Nephron progenitor cell (in vitro differentiated cells): ENCODE measurements at regions not wholly inside any gene's neighbourhood (a gene's known extent, or its start where the extent isn't known, plus 50 kb on each side); places are given as distances from the start of the nearest gene placed in this dataset.
A peak's percentile ranks its signal among the peaks of the same experiment; 100 is the strongest.

Experiments used
- DNase-seq: peaks from one replicate; pipeline ENCODE4 v3.0.0; 2021
- H3K27ac Mint-ChIP-seq: 2 replicates; pipeline ENCODE4 v1.8.0; 2021; ENCODE audit warnings: mild to moderate bottlenecking, moderate library complexity, mixed read lengths
- H3K27me3 Mint-ChIP-seq: 2 replicates; pipeline ENCODE4 v1.8.0; 2021; ENCODE audit warnings: mild to moderate bottlenecking, low read depth, mixed read lengths; ENCODE audit not compliant: poor library complexity
- H3K36me3 Mint-ChIP-seq: 2 replicates; pipeline ENCODE4 v1.8.0; 2021; ENCODE audit warnings: low read depth, mixed read lengths
- H3K4me1 Mint-ChIP-seq: 2 replicates; pipeline ENCODE4 v1.8.0; 2021; ENCODE audit warnings: mixed read lengths
- H3K4me3 Mint-ChIP-seq: 2 replicates; pipeline ENCODE4 v1.8.0; 2021; ENCODE audit warnings: mild to moderate bottlenecking, moderate library complexity, mixed read lengths
- H3K9me3 Mint-ChIP-seq: 2 replicates; pipeline ENCODE4 v1.8.0; 2021; ENCODE audit warnings: mild to moderate bottlenecking, moderate library complexity, mixed read lengths
- TF ChIP-seq, protein P1 (sequence below): fragments of 200-600 bp; sonication (generic); IDR thresholded peaks from 2 replicates; pipeline ENCODE4 v1.5.0; 2021; ENCODE audit warnings: antibody characterized with exemption

GRCh38 chr4:54863571-54864255, 206.0 kb downstream of the KIT start:
- peaks cover 7% of the 10 kb centered on the region for H3K27me3 Mint-ChIP-seq
- no peak overlapping the region for H3K27ac Mint-ChIP-seq
- H3K4me3 Mint-ChIP-seq = no peak overlapping the region
- TF ChIP-seq, protein P1, sequence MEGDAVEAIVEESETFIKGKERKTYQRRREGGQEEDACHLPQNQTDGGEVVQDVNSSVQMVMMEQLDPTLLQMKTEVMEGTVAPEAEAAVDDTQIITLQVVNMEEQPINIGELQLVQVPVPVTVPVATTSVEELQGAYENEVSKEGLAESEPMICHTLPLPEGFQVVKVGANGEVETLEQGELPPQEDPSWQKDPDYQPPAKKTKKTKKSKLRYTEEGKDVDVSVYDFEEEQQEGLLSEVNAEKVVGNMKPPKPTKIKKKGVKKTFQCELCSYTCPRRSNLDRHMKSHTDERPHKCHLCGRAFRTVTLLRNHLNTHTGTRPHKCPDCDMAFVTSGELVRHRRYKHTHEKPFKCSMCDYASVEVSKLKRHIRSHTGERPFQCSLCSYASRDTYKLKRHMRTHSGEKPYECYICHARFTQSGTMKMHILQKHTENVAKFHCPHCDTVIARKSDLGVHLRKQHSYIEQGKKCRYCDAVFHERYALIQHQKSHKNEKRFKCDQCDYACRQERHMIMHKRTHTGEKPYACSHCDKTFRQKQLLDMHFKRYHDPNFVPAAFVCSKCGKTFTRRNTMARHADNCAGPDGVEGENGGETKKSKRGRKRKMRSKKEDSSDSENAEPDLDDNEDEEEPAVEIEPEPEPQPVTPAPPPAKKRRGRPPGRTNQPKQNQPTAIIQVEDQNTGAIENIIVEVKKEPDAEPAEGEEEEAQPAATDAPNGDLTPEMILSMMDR = no peak
- no peaks in the 10 kb centered on the region for H3K9me3 Mint-ChIP-seq
- H3K4me1 Mint-ChIP-seq = no peaks in the 10 kb centered on the region
- no peak for DNase-seq
- H3K36me3 Mint-ChIP-seq = no peaks in the 10 kb centered on the region

- Mint-ChIP-seq H3K4me3 (no peak overlapping the region), H3K27me3 (peaks cover 15% of the 10 kb centered on the region), H3K9me3 (no peaks in the 10 kb centered on the region), H3K4me1 (no peaks in the 10 kb centered on the region), H3K27ac (no peak overlapping the region), H3K36me3 (no peaks in the 10 kb centered on the region)
- TF ChIP-seq, protein P1 = no peak
- no peak for DNase-seq
Observed at GRCh38 chr4:54861201-54861600, 203.4 kb downstream of the KIT start.

DNA sequence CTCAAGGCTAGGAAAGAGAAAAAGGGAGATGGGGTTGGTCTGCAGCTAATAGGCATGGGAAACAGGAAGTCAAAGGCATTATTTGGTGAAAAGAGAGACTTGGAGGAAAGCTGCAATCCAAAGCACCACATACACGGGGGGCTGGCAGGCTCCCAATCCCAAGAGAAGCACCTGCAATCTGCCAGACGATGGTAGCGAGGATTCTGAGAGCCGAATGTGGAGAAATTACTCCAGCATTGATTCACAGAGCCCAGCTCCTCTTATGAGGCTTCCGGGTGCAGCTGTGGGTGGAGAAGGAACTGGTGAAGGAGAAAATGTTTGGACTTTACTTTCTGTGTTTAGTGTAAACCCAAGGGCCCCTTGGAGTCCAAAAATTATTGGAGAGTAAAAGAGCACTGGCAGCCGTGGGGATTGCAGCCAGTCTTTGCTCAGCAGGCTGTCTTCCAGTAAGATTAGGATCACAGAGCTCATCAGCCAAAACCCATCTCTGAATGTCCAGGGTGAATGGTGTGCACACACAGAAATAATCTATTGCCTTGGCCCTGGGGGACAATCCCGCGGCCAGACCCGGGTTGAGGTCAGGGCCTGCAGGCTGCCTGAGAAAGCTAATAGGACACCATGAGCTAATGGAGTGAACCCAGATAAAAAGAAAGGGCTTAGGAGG, 197.6 kb downstream of the KIT start:
- Mint-ChIP-seq H3K27me3 (peaks cover 14% of the 10 kb centered on the region), H3K9me3 (no peaks in the 10 kb centered on the region), H3K27ac (peak overlapping the region; percentile 81), H3K4me3 (no peak overlapping the region), H3K36me3 (no peaks in the 10 kb centered on the region), H3K4me1 (peaks cover 23% of the 10 kb centered on the region)
- no peak for DNase-seq
- TF ChIP-seq, protein P1 = no peak

DNA sequence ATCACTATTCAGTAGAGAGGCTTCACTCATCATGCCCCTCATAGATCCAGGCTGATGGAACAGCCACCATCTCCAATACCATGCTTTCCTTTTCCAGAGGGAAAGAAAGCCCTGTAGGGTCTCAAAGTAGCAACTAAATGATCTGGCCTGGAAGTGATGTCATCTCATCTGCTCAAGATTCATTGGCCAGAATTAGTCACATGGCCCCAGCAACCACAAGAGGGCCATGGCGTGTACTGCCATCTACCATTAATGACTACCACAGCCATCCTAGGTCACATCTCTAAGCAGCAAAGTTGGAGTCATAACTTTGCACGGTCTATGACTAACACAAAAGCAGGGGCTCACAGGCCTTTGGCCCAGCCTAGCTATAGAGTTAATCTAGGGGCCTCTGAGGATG, 194.8 kb downstream of the KIT start:
- Mint-ChIP-seq H3K27ac (no peak overlapping the region), H3K9me3 (no peaks in the 10 kb centered on the region), H3K4me1 (peaks cover 27% of the 10 kb centered on the region), H3K36me3 (no peaks in the 10 kb centered on the region), H3K4me3 (no peak overlapping the region), H3K27me3 (peaks cover 4% of the 10 kb centered on the region)
- TF ChIP-seq, protein P1 = no peak
- no peak for DNase-seq

DNA sequence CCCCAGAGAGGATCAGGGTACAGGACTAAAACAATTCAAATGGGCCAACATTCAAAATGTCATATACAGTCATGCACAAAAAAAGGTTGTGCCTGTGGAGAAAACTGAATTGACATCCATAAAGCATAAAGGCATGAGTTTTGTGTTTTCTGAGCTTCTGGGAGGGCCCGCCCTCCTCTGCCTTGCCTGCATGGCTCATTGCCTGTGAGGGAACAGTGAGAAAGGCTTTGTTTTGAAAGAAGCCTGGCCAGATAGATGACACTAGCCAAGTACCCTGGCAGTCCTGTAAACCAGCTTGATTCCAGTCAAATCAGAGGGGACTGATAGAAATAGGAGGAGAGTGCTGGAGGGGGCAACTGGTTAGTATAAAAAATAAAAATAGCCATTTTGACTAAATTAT, 194.3 kb downstream of the KIT start:
- no peak for DNase-seq
- H3K4me3 Mint-ChIP-seq = no peak overlapping the region
- H3K27ac Mint-ChIP-seq = no peak overlapping the region
- H3K9me3 Mint-ChIP-seq = no peaks in the 10 kb centered on the region
- TF ChIP-seq, protein P1 = no peak
- no peaks in the 10 kb centered on the region for H3K27me3 Mint-ChIP-seq
- peaks cover 27% of the 10 kb centered on the region for H3K4me1 Mint-ChIP-seq
- H3K36me3 Mint-ChIP-seq = no peaks in the 10 kb centered on the region

- Mint-ChIP-seq H3K4me1 (peaks cover 34% of the 10 kb centered on the region), H3K36me3 (no peaks in the 10 kb centered on the region), H3K27me3 (no peaks in the 10 kb centered on the region), H3K4me3 (no peak overlapping the region), H3K9me3 (no peaks in the 10 kb centered on the region), H3K27ac (no peak overlapping the region)
- no peak for DNase-seq
- TF ChIP-seq, protein P1 = no peak
Observed at GRCh38 chr4:54844911-54845310, 187.2 kb downstream of the KIT start.
